ENCODE measurements at regions not wholly inside any gene's neighbourhood (a gene's known extent, or its start where the extent isn't known, plus 50 kb on each side); places are given as distances from the start of the nearest gene placed in this dataset.

DNA sequence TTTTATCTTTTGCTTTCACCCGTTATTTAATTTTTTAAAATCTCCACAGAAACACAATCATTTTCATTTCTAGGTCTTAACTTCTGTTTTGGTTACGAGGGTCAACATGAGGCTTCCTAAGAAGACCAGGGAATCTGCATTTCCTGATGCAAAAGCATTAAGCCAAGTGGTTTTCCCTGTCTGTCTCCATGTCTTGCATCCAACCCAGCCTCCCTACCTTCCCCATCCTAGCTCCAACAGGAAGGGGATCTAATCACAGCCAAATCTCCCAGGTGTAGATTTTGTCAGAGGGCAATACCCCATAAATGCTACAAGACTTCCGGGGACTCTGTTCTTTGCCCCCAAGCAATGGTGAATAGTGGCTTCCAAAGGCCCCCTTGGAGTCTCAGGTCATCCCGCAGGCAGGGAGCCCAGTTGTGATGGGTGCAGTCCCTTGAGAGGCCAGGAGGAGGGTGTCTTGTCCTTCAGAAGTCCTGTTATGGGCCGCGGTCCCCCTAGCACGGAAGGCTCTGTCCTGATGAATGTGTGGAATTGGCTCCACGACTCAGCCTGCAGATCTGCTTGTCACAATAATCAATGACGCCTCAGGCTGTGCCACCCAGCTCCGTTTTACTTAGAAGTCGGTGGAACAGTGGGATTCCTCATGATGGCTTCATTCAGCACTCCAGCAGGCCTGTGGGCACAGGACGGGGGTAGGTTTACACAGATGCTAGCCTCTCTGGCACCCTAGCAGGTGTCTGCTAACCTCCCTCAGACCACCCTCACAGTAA, 141.1 kb downstream of the RGS9 start:
- no peak for TF ChIP-seq POLR2AphosphoS5 (IDR thresholded peaks at IDR 0.05; ENCODE audit: low read depth, low read length)
- TF ChIP-seq TAF1 (IDR thresholded peaks at IDR 0.05; ENCODE audit: low read depth, low read length), result no peak
- TF ChIP-seq POLR2A (IDR thresholded peaks at IDR 0.05; ENCODE audit: low read depth, low read length), result no peak
- no peak for TF ChIP-seq PAX5 (IDR thresholded peaks at IDR 0.05; ENCODE audit: insufficient read depth, low read length, severe bottlenecking)

All from GM12891 (cell line).